ENCODE measurements at regions not wholly inside any gene's neighbourhood (a gene's known extent, or its start where the extent isn't known, plus 50 kb on each side); places are given as distances from the start of the nearest gene placed in this dataset.
A peak's percentile ranks its signal among the peaks of the same experiment; 100 is the strongest.
"Not testable (repeated sequence)": the region's sequence is repeated elsewhere in the genome, so short reads cannot be mapped to it uniquely, and the experiment has no call there.

- DNase-seq (ENCODE audit: low read depth), result no peak
- TF ChIP-seq, protein P1, sequence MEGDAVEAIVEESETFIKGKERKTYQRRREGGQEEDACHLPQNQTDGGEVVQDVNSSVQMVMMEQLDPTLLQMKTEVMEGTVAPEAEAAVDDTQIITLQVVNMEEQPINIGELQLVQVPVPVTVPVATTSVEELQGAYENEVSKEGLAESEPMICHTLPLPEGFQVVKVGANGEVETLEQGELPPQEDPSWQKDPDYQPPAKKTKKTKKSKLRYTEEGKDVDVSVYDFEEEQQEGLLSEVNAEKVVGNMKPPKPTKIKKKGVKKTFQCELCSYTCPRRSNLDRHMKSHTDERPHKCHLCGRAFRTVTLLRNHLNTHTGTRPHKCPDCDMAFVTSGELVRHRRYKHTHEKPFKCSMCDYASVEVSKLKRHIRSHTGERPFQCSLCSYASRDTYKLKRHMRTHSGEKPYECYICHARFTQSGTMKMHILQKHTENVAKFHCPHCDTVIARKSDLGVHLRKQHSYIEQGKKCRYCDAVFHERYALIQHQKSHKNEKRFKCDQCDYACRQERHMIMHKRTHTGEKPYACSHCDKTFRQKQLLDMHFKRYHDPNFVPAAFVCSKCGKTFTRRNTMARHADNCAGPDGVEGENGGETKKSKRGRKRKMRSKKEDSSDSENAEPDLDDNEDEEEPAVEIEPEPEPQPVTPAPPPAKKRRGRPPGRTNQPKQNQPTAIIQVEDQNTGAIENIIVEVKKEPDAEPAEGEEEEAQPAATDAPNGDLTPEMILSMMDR (IDR thresholded peaks at IDR 0.05; ENCODE audit: insufficient read depth, low read depth, low read length, missing control alignments), result no peak
- H3K4me3 ChIP-seq (ENCODE audit: low read depth, low read length), result no peak overlapping the region
Measured at GRCh38 chr13:65217471-65217995, 2012.6 kb downstream of the PCDH9 start.

GRCh38 chr13:65202845-65203244, 2027.3 kb downstream of the PCDH9 start:
- DNase-seq (ENCODE audit: low read depth), result peak; percentile 14
- TF ChIP-seq, protein P1 (IDR thresholded peaks at IDR 0.05; ENCODE audit: insufficient read depth, low read depth, low read length, missing control alignments), result peak; percentile 36
- H3K4me3 ChIP-seq (ENCODE audit: low read depth, low read length), result not testable (repeated sequence)

- H3K4me3 ChIP-seq (ENCODE audit: low read depth, low read length), result no peak overlapping the region
- no peak for DNase-seq (ENCODE audit: low read depth)
- TF ChIP-seq, protein P1 (IDR thresholded peaks at IDR 0.05; ENCODE audit: insufficient read depth, low read depth, low read length, missing control alignments), result no peak
Measured at GRCh38 chr13:65188721-65189120, 2041.4 kb downstream of the PCDH9 start.

DNA sequence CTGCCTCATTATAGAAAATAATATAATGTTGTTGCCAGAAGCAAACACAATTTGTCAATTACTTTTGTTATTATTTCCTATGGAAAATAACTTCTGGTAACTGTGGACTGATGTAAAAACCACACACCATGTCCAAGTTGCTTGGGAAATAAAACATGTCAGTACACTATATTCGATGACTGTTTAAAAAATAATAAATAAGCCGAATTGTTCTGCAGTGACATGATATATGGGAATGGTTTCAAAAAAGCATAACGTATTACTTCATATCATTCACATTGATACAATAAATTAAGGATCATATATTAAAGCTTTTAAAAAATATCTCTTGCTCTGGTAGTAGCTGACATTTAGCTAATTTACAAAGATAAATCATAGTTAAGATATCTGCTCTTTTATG, 2062.1 kb downstream of the PCDH9 start:
- TF ChIP-seq, protein P1 (IDR thresholded peaks at IDR 0.05; ENCODE audit: insufficient read depth, low read depth, low read length, missing control alignments), result no peak
- no peak overlapping the region for H3K4me3 ChIP-seq (ENCODE audit: low read depth, low read length)
- no peak for DNase-seq (ENCODE audit: low read depth)

GRCh38 chr13:65166675-65167074, 2063.5 kb downstream of the PCDH9 start:
- DNase-seq (ENCODE audit: low read depth), result peak; percentile 14
- H3K4me3 ChIP-seq (ENCODE audit: low read depth, low read length), result no peak overlapping the region
- TF ChIP-seq, protein P1 (IDR thresholded peaks at IDR 0.05; ENCODE audit: insufficient read depth, low read depth, low read length, missing control alignments), result no peak

DNA sequence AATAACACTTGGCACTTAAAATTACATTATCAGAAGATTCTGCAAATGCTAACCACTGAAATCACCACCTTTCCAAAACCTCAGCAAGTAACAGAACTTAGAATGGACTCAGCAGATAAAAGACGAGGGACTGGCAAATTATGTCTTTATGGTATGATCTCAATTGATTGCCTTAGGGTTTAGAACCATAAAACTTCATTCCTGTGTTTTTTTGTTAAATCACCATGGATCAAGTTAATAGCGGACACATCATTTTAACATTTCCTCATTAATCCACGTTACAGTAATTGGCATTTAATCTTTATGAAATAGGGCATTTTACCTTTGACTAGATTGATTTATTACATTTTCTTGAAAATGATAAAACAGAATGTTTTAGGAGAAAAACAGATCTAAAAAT, 2070.3 kb downstream of the PCDH9 start:
- DNase-seq (ENCODE audit: low read depth), result no peak
- TF ChIP-seq, protein P1 (IDR thresholded peaks at IDR 0.05; ENCODE audit: insufficient read depth, low read depth, low read length, missing control alignments), result no peak
- no peak overlapping the region for H3K4me3 ChIP-seq (ENCODE audit: low read depth, low read length)

GRCh38 chr13:65155861-65156260, 2074.3 kb downstream of the PCDH9 start:
- TF ChIP-seq, protein P1 (IDR thresholded peaks at IDR 0.05; ENCODE audit: insufficient read depth, low read depth, low read length, missing control alignments), result no peak
- H3K4me3 ChIP-seq (ENCODE audit: low read depth, low read length), result no peak overlapping the region
- no peak for DNase-seq (ENCODE audit: low read depth)
